Body of pancreas (tissue), 4 donors: ENCODE measurements at regions not wholly inside any gene's neighbourhood (a gene's known extent, or its start where the extent isn't known, plus 50 kb on each side); places are given as distances from the start of the nearest gene placed in this dataset.

Source experiments
- CTCF ChIP-seq, 7 experiments: fragments of 450-650 bp in 4 of 7; fragments of 200-600 bp in 3 of 7; sonication (generic) in 3 of 7; IDR thresholded peaks; one replicate each; pipeline ENCODE4 v1.5.1; 2016 to 2019; ENCODE audit warnings: antibody characterized with exemption in 7 of 7
- POLR2A ChIP-seq, 3 donors: fragments of 450-650 bp; IDR thresholded peaks; one replicate each; pipeline ENCODE4 v1.6.1; 2016; ENCODE audit warnings: antibody characterized with exemption in 3 of 3, mild to moderate bottlenecking in 2 of 3

GRCh38 chr7:348480-348844, 58.5 kb downstream of the FOXL3 start:
- TF ChIP-seq CTCF (IDR thresholded peaks at IDR 0.05) (no peak), POLR2A (IDR thresholded peaks at IDR 0.05) (no peak)
